ENCODE measurements at regions not wholly inside any gene's neighbourhood (a gene's known extent, or its start where the extent isn't known, plus 50 kb on each side); places are given as distances from the start of the nearest gene placed in this dataset.

- CTCF ChIA-PET (ENCODE audit: low intra/inter-chr PET ratio, low total read pairs) = no interaction called here
- intact Hi-C loops (cut with micrococcal nuclease; ENCODE audit: unreplicated experiment) = no loop called here
- H3K4me1 ChIP-seq (ENCODE audit: insufficient read depth, low read length) = no peaks in the 10 kb centered on the region
- FAIRE-seq = no peak
- H3K9me3 ChIP-seq (ENCODE audit: low read length) = no peaks in the 10 kb centered on the region
- POLR2A ChIA-PET = no interaction called here
- no peak for ATAC-seq
- no peak overlapping the region for H3K9ac ChIP-seq (ENCODE audit: insufficient read depth, low read depth, low read length)
- no peaks in the 10 kb centered on the region for H4K20me1 ChIP-seq (ENCODE audit: insufficient read depth, low read length)
- H2AFZ ChIP-seq (ENCODE audit: low read length) = no peak overlapping the region
- H3K4me2 ChIP-seq (ENCODE audit: low read depth, low read length) = no peak overlapping the region
- 47% methylated on average over 6 of the region's 6 CpGs for WGBS (ENCODE audit: low lambda C conversion rate)
- in situ Hi-C loops (cut with HindIII; ENCODE audit: extremely low pct_ligation_motif_present, low pct_unique_long_range_greater_than_20kb) = no loop called here
- no peaks in the 10 kb centered on the region for H3K79me2 ChIP-seq (ENCODE audit: insufficient read depth, low read length)
- no peak for TF ChIP-seq ZNF556 (CRISPR knock-in tag; IDR thresholded peaks at IDR 0.05; ENCODE audit: borderline replicate concordance)
- TF ChIP-seq HBP1 (CRISPR knock-in tag; IDR thresholded peaks at IDR 0.05; ENCODE audit: low read depth) = no peak
- no peak for TF ChIP-seq ZNF777 (CRISPR knock-in tag; IDR thresholded peaks at IDR 0.05)
- TF ChIP-seq MEIS1 (CRISPR knock-in tag; IDR thresholded peaks at IDR 0.05; ENCODE audit: borderline replicate concordance) = no peak
- TF ChIP-seq GPN1 (CRISPR knock-in tag; IDR thresholded peaks at IDR 0.05; ENCODE audit: borderline replicate concordance) = no peak
- no peak for TF ChIP-seq FOXA3 (CRISPR knock-in tag; IDR thresholded peaks at IDR 0.05)
- TF ChIP-seq GRHL1 (CRISPR knock-in tag; conservative IDR thresholded peaks at IDR 0.05) = no peak
- TF ChIP-seq ZNF781 (CRISPR knock-in tag; IDR thresholded peaks at IDR 0.05; ENCODE audit: borderline replicate concordance, not compliant biosample characterization) = no peak
- no peak for TF ChIP-seq ERF (CRISPR knock-in tag; IDR thresholded peaks at IDR 0.05)
- TF ChIP-seq ZFP82 (CRISPR knock-in tag; IDR thresholded peaks at IDR 0.05; ENCODE audit: borderline replicate concordance) = no peak
- TF ChIP-seq RXRB (CRISPR knock-in tag; IDR thresholded peaks at IDR 0.05; ENCODE audit: borderline replicate concordance) = no peak
- TF ChIP-seq NFIB (CRISPR knock-in tag; IDR thresholded peaks at IDR 0.05; ENCODE audit: borderline replicate concordance) = no peak
- TF ChIP-seq ZNF382 (CRISPR knock-in tag; IDR thresholded peaks at IDR 0.05; ENCODE audit: borderline replicate concordance) = no peak
- no peak for TF ChIP-seq NFE2 (CRISPR knock-in tag; IDR thresholded peaks at IDR 0.05)
- no peak for TF ChIP-seq IKZF4 (CRISPR knock-in tag; IDR thresholded peaks at IDR 0.05; ENCODE audit: borderline replicate concordance, low read depth, not compliant biosample characterization)
- TF ChIP-seq ZBTB1 (CRISPR knock-in tag; IDR thresholded peaks at IDR 0.05; ENCODE audit: borderline replicate concordance) = no peak
- no peak for TF ChIP-seq JUND (CRISPR knock-in tag; IDR thresholded peaks at IDR 0.05)
- H3K27ac ChIP-seq (ENCODE audit: extremely low read length, insufficient read depth, low read length) = no peak overlapping the region
- no peaks in the 10 kb centered on the region for H3K27me3 ChIP-seq (ENCODE audit: control insufficient read depth in 1 of 2, insufficient read depth in 2 of 2, low read length in 2 of 2)
- BruUV-seq (replicated peaks) = no TSS peak
- no peak for DNase-seq (ENCODE audit: low spot score)
- no peak overlapping the region for H3K4me3 ChIP-seq (replicated peaks in 1 of 3; ENCODE audit: insufficient read depth in 1 of 3, low read depth in 2 of 3, low read length in 3 of 3)
- no peaks in the 10 kb centered on the region for H3K36me3 ChIP-seq (replicated peaks in 1 of 2; ENCODE audit: control insufficient read depth in 1 of 2, insufficient read depth in 2 of 2, low read length in 2 of 2)
Observed at GRCh38 chrX:46130247-46130646, 415.0 kb downstream of the ZNF674 start.
